ENCODE measurements at regions not wholly inside any gene's neighbourhood (a gene's known extent, or its start where the extent isn't known, plus 50 kb on each side); places are given as distances from the start of the nearest gene placed in this dataset.
"Not testable (repeated sequence)": the region's sequence is repeated elsewhere in the genome, so short reads cannot be mapped to it uniquely, and the experiment has no call there.

GRCh38 chrX:128714425-128714824 is 662.2 kb upstream of the ACTRT1 start:
- Mint-ChIP-seq H3K4me3 (no peak overlapping the region), H3K9me3 (peaks cover 3% of the 10 kb centered on the region), H3K27me3 (ENCODE audit: low read depth) (no peaks in the 10 kb centered on the region), H3K27ac (no peak overlapping the region), H3K4me1 (no peaks in the 10 kb centered on the region), H3K36me3 (ENCODE audit: low read depth) (no peaks in the 10 kb centered on the region)
- no peak for TF ChIP-seq CTCF (IDR thresholded peaks at IDR 0.05; ENCODE audit: unreplicated experiment in 3 of 3)

- Mint-ChIP-seq H3K4me3 (no peak overlapping the region), H3K4me1 (no peaks in the 10 kb centered on the region), H3K36me3 (ENCODE audit: low read depth) (no peaks in the 10 kb centered on the region), H3K9me3 (no peaks in the 10 kb centered on the region), H3K27ac (no peak overlapping the region), H3K27me3 (ENCODE audit: low read depth) (no peaks in the 10 kb centered on the region)
- no peak for TF ChIP-seq CTCF (IDR thresholded peaks at IDR 0.05; ENCODE audit: unreplicated experiment in 3 of 3)
These were observed 647.6 kb upstream of the ACTRT1 start for GRCh38 chrX:128699716-128700285.

- Mint-ChIP-seq H3K27ac (no peak overlapping the region), H3K4me1 (no peaks in the 10 kb centered on the region), H3K4me3 (no peak overlapping the region), H3K27me3 (ENCODE audit: low read depth) (no peaks in the 10 kb centered on the region), H3K36me3 (ENCODE audit: low read depth) (no peaks in the 10 kb centered on the region), H3K9me3 (no peaks in the 10 kb centered on the region)
- TF ChIP-seq CTCF (IDR thresholded peaks at IDR 0.05; ENCODE audit: unreplicated experiment in 3 of 3): no peak
These were observed 646.5 kb upstream of the ACTRT1 start for GRCh38 chrX:128698573-128699181.

- H3K27ac Mint-ChIP-seq: no peak overlapping the region
- H3K36me3 Mint-ChIP-seq (ENCODE audit: low read depth): no peaks in the 10 kb centered on the region
- no peak for TF ChIP-seq CTCF (IDR thresholded peaks at IDR 0.05; ENCODE audit: unreplicated experiment in 3 of 3)
- no peaks in the 10 kb centered on the region for H3K4me1 Mint-ChIP-seq
- H3K27me3 Mint-ChIP-seq (ENCODE audit: low read depth): no peaks in the 10 kb centered on the region
- peaks cover 5% of the 10 kb centered on the region for H3K9me3 Mint-ChIP-seq
- no peak overlapping the region for H3K4me3 Mint-ChIP-seq
These were observed 639.7 kb upstream of the ACTRT1 start for GRCh38 chrX:128691872-128692271.

GRCh38 chrX:128685387-128685786 is 633.2 kb upstream of the ACTRT1 start:
- Mint-ChIP-seq H3K4me1 (no peaks in the 10 kb centered on the region), H3K4me3 (no peak overlapping the region), H3K27me3 (ENCODE audit: low read depth) (no peaks in the 10 kb centered on the region), H3K36me3 (ENCODE audit: low read depth) (no peaks in the 10 kb centered on the region), H3K27ac (peak overlapping the region in 1 of 3 experiments; percentile 67), H3K9me3 (peaks cover 5% of the 10 kb centered on the region)
- no peak for TF ChIP-seq CTCF (IDR thresholded peaks at IDR 0.05; ENCODE audit: unreplicated experiment in 3 of 3)

GRCh38 chrX:128676651-128677050 is 624.4 kb upstream of the ACTRT1 start:
- Mint-ChIP-seq H3K36me3 (ENCODE audit: low read depth) (no peaks in the 10 kb centered on the region), H3K9me3 (peaks cover 21% of the 10 kb centered on the region), H3K27ac (no peak overlapping the region), H3K4me3 (no peak overlapping the region), H3K27me3 (ENCODE audit: low read depth) (no peaks in the 10 kb centered on the region), H3K4me1 (no peaks in the 10 kb centered on the region)
- TF ChIP-seq CTCF (IDR thresholded peaks at IDR 0.05; ENCODE audit: unreplicated experiment in 3 of 3): no peak

GRCh38 chrX:128674326-128675086 is 622.3 kb upstream of the ACTRT1 start:
- H3K27ac Mint-ChIP-seq: not testable (repeated sequence)

More at GRCh38 chrX:128674326-128675086, 622.3 kb upstream of the ACTRT1 start:
- not testable (repeated sequence) for H3K4me1 Mint-ChIP-seq; H3K4me3 Mint-ChIP-seq; H3K36me3 Mint-ChIP-seq (ENCODE audit: low read depth); H3K27me3 Mint-ChIP-seq (ENCODE audit: low read depth)
- peaks cover 32% of the 10 kb centered on the region for H3K9me3 Mint-ChIP-seq

Data from nephron (organoid).